ENCODE measurements at regions not wholly inside any gene's neighbourhood (a gene's known extent, or its start where the extent isn't known, plus 50 kb on each side); places are given as distances from the start of the nearest gene placed in this dataset.
A peak's percentile ranks its signal among the peaks of the same experiment; 100 is the strongest.

DNA sequence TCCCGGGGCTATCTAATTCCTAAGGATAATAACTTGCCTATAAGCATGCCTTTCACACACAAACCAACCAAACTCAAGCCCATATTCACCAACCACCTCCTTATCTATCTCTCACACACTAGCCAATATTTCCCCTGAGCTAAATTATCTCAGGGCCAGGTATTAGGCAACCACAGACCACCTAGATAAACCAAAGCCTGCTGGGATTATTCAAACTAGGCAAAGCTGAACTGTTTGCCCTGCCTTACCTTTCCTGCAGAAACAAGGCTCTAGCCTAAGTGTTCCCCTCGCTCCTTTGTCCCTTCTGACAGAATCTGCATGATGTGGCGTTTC lies 114.7 kb upstream of the EEA1 start:
- no peak for DNase-seq

DNA sequence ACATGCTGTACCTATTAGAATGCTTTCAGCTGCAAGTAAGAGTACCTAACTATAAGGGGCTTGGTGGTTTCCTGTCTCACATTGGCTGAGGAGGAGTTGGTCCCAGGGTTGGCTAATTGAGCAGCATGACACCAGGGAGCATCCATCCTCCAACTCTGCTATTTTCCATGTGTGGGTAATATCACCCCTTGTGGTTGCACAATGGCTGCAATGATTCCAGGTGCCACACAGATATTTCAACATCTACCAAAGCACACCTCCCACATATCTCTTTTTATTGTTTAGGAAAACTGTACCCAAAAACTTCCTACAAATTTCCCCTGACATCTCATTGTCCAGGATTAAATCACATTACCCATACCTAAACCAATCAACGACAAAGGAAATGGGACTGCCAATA lies 118.0 kb upstream of the EEA1 start:
- DNase-seq: no peak

DNA sequence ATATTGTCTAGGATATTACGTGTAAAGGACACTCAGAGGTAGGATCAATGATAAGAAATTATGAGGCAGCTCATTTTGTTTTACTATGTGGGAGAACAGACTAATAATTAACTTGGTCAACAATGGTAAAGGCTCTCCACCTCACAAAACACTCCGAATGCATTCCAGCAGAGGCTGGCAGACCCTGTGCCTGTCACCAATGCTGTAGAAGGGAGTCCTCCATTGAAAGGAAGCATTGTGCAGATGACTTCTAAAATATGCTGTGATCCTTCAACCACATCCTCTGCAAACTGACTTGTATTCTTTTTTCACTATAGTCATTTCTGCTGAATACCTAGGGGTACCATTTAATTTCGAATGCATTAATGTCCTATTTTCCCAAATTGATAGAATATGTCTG lies 119.6 kb upstream of the EEA1 start:
- DNase-seq: no peak

DNA sequence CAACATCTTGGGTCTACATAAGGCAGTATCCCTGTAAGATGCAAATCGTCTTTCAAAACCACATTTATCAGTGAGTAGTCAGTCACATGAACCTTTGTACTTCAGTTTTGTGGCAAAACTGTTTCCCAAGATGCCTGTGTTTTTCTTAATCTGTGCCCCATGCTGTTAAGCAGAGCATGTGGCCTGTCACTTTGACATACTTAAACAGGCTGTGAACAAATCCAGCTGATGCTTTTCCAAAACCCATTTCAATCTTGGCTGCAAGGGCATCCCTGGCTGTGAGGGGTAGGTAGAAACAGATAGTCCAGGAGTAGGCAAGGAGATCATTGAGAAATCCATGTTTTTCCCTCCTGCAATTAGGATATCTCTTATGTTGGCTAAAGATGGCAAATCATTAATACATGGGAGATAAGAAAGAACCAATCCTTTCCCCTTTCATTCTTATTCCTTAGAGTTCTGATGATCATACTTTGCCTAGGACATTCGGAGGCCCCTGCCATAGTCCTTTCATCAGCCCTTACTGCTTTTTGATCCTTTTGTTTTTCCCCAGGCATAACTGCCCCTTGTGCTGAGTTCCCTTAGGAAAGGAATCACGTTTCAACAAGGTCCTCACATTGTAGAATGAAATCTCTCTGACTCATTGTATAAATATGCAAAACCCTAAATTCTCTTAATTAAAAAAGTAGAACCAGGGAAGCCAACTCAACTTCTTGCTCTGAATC lies 121.1 kb upstream of the EEA1 start:
- DNase-seq: no peak

DNA sequence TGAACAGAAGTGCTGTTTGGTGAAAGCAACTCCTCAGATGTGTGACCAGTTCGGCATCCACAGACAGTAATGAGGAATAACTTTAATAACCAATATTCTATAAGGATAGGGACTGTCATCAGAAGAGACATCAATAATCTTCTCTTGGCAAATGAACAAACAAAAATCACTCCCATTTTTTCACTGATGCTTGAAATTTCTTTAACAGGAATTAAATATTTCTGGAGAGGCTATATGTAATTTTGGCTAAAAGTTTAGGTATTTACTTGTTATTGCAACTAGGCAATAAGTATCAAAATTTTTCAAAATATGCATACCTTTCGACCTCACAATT lies 121.6 kb upstream of the EEA1 start:
- DNase-seq: no peak

DNA sequence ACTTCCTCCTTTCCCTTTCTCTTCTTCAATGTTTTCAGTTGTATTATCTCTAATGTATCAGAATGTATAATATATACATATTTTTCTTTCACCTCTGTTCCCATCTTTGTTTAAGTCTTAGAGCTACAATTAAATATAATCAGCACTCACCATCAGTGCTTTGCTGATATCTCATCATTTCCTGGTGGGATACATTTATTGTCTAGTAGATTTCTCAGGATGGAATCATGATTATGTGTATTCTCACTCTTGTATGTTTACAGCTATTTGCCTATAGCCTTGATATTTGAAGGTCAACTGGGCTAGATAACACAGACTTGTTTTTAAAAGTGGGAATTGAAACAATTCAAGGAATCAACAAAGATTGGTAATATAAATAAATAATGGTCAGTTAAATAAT lies 124.9 kb upstream of the EEA1 start:
- DNase-seq: no peak

DNA sequence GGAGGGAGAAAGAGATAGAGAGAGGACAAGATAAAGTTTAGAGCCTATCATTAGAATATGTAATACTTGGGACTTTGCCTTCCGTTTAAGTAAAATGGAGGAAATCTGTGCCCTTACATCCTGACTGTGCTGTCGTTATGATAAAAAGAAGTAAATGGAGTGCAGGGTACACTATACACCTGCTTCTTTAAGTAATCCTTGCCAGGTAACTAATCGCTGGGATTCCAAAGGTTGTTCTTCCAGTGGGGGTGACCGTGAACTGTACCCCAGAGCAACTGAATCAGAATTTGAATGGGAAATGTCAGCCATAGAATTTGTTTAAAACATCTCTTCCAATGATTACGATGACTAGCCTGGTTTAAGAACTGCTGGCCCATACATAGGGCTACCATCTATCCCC lies 126.1 kb upstream of the EEA1 start:
- no peak for DNase-seq

DNA sequence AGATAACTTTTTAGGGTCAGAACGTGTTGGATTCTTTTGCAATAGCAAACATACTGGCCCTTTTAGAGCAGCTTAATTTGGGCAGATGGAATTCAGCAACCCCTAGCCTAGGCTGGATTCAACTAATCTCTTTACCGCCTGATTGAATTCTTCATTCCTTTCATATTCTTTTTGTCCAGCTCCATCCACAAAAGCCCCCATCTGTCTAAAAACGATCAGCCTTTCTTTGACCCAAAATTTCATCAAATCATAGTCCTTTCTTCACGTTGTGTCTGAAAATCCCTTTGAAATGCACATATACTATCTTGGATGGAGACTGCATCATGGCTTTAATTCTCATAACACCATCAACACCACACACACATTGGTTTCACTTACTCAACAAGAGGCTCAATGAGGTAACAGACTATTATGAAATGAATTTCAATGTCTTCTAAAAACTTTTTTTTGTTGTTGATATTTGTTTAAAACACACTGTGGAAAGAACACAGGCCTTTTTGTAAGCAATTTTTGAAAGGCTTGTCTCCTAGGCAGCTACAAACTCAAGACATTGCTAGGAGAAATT lies 128.0 kb upstream of the EEA1 start:
- DNase-seq: no peak

DNA sequence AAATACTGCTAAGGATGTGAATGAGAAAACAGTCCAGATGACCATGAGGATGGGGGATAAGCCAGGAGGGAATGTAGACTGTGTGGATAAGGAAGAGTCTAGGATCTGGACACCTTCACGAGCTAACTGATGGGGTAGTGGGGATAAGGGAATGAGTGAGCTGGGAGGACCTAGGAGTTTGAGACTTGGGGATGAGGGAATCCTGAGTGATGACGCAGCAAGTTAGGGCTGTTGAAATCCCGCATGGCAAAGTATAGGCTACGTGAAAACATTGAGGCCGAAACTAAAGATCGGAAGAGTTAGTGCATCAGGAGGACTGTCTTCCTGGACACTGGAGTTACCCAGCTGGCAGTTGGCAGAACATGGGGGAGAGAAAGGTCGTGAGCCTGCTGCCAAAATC lies 129.2 kb upstream of the EEA1 start:
- DNase-seq: no peak

DNA sequence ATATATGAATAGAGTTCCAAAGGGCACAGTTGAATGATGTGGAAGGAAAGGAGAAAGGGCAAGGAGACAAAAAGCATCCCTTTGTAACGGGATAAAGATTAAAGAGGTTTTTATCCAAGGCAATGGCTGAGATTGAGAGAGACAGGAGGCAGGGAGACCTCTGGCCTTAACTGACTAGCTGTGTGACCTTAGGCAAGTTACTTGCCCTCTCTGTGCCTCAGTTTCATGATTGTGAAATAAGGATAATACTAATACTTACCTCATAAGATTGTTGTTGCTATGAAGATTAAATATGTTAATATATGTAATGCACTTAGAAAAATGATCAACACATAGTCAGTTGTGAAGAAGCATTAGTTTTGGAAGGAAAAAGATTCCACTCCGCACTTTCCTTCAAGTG lies 130.2 kb upstream of the EEA1 start:
- no peak for DNase-seq

DNA sequence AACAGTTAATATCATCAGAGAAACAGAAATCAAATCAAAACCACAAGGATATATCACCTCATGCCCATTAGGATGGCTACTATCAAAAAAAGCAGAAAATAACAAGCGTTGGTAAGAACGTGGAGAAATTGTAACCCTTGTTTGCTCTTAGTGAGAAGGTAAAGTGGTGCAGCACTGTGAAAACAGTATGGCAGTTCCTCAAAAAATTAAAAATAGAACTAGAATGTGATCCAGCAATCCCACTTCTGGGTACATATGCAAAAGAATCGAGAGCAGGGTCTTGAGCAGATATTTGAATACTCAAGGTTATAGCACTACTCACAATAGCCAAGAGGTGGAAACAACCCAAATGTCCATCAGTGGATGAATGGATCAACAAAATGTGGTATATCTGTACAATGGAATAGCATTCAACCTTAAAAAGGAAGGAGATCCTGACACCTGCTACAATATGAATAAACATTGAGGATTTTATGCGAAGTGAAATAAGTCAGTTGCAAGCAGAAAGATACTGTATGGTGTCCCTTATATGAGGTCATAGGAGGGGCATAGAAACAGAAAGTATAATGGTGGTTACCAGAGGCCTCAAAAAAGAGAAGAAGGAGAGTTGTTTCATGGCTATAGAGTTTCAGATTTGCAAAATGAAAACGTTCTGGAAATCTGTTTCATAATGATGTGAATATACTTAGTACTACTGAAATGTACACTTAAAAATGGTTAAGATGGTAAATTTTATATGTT lies 131.0 kb upstream of the EEA1 start:
- DNase-seq: no peak

DNA sequence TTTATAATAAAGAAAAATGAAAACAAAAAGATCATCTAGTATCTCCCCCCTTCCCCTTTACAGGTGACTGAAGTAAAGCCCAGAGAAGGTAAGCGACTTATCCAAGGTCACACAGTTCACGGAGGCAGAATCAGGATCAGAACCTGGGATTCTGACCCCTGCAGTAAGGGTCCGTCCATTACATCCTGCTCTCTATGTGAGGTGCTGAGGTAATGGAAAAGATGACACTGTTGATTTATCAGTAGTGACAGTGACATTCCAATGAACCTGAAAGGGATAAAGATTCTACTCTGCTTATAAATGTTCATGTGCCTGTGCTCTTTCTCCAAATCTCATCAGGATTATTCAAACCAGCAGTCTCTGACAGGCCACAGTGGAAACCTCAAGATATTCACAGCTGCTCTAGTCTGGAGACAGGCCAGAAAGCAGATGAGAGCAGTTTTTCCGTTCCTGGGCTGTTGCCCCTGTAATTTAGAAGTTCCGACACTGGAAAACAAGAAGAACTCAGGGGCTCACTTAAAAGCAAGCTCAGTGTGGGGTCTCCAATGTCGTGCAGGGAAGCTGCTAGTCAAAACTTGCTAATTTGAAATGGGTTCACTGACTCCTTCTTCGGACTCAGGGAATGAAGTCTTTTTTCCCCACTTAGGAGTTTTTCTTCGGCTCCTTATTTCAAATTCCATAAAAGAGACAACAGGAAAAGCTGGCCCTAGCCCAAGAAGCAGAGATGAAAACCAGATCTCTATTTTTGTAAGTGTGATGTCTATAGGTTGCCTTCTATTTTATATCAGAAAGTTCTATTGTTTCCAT lies 131.8 kb upstream of the EEA1 start:
- DNase-seq: no peak

DNA sequence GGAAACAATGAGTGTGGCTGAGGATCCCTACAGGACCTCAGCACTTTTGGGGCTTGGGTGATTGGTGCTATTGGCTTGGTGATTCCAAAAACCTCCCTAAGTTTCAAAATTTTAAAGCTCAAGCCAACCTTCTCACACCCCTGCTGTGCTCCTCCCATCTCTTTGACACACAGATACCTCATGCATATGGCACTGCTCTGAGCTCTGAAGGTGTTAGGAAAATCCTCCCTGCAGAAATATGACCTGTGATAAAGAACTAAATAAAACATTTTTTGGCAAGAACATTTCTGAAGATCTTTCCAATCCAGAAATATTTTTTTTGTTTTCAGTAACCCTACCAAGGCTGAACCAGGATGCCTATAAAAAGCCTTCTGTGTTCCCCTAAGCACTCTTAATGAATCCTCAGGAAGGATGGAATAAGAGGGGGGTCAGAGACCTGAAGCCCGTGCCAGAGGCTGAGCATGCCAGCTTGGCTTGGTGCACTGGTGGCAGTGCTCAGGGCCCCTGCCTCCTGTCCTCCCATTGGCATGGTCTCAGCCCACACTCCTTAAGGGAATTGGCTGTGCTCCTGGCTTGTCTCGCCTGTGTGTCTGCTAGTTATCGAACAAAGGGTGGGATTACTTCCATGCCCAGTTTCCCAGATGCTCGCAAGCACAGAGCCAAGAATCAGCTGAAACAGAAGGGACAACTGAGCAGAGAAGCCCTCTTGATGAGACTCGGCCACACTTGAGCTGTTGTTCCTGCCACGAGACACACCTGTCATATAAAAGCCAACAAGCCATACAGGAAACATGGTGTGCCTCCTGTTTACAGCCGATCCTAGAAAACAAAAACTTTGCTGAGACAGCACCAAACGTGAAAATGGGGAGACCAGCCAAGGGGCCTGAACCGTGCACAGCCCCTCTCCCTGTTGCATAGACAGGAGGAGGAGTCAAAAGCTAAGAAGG lies 132.7 kb upstream of the EEA1 start:
- peak; percentile 21 for DNase-seq

DNA sequence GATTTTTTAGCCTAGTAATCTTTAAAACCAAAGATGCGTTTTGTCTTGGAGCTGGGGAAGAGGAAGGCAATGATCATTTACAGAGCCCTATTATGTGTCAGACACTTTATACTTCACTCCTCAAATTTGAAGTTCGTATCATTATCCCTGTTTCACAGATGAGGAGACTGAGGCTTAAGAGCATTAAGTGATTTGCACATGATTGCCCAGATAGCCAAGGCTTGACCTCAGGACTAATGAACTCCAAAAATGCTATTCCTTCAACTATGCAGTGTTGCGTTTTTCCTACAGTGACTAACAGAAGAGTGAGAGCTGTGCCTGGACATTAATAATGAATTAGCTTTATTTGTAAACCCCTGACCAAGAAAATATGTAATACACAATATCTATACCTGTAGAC lies 136.8 kb upstream of the EEA1 start:
- DNase-seq: no peak

DNA sequence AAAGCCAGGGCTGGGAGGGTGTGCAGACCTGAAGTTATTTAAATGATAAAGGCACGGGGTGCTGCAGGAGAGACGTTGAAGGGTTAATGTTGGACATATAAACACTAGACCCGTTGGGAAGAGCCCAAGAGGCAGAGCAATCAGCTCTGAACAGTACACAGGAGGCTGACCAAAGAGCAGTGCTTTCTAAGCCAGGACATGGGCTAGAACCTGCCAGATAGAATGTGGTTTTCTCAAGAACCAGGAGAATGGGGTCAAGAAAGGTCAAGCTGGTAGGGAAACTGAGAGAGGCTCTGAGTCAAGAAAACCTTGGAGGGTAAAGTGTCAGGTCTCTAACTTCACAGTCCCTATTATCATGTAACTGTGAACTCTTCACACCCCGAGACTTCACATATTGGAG lies 143.2 kb upstream of the EEA1 start:
- no peak for DNase-seq

DNA sequence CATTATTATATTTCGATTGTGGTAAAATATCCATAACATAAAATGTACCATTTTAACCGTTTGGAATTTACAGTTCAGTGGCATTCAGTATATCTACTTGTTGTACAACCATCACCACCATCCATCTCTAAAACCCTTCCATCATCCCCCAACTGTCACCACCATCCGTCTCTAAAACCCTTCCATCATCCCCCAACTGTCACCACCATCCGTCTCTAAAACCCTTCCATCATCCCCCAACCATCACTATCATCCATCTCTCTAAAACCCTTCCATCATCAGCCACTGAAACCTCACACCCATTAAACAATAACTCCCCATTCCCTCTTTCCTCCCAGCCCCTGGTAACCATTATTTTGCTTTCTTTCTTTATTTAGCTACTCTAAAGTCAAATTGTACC lies 144.2 kb upstream of the EEA1 start:
- DNase-seq: no peak

DNA sequence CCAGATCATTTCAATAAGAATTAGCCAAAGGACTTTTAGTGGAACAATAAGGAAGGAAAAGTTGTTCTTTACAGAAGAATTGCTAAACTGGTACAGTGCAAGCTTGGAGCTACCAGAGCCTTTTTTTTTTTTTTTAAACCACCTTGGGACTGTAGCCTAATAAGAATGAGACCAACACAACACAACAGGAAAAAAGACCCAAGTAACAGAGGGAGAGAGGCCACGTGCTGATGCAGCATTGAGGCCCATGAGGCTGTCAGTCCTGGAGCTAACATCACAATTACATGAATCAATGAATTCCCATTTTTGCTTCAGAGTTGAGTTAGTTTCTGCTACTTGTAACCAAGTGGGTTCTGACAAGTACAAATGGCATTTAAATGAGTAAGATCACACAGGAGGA lies 149.0 kb upstream of the EEA1 start:
- DNase-seq: no peak

DNA sequence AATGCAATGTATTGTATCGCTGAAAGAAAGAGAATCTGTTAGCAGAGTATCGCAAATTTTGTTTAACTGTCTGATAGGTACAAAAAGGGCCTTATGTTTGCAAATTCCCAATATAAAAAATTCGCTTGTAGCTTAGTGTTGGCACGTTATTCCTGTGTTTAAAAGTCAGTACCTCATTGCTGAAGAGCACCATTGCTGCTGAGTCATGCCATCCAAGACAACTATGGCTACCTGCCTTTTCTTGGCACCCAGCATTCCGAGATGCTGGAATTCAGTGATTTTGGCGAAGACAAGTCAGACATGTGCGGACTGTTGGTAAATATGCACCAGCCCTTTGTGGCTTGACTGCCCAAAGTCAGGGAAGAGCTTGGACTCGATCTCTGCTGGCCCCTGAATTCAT lies 149.5 kb upstream of the EEA1 start:
- DNase-seq: no peak

DNA sequence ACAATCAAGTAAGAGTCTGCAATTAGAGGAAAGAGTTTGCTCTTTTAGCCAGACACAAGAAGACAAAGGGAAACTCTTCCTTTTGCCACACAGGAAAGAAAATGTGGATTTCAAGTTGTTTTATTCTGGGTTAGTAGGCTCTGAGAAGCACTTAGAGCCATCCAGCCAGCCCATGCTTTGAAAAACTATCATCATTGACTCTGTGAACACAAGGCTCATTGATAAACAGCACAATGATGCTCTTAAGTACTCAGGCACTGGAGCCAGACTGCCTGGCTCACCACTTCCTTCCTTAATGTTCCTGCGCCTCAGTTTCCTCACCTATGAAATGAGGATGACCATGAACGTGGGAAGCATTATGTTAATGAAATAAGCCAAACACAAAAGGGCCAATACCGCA lies 150.2 kb upstream of the EEA1 start:
- no peak for DNase-seq

DNA sequence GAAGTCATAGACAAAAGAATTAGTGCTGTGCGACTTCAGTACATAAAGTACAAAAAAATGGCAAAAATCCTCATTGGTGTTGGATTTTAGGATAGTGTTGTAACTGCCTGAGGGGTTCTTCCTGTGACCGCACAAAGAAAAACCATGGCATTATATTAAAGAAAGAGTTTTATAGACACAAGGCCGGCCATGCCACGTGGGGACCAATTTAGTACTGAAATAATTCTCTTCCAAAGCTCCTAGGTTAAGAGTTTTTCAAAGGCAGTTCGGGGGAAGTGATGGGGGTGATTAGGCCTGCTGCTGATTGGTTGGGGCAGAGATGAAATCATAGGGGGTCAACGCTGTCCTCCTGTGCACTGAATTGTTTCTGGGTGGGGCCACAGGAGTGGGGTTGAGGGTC lies 150.9 kb upstream of the EEA1 start:
- DNase-seq: no peak

DNA sequence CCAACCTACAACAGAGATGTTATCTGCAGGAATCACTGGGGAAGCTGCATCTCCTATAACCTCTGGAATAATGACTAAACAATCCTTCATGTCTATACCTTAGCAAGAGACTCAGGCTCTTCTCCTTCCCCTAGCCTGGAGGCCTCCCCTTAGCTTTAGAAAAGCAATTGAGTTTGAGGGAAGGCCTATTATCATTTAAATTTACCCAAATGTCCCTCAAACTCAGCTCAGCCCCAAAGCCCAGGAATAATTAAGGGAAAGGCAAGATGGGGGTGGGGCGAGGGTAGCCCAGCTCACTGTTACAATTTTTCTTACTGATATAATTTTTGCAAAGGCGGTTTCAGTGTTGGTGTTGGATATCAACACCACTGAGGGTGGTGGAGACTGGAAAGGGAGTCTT lies 151.4 kb upstream of the EEA1 start:
- DNase-seq: no peak

DNA sequence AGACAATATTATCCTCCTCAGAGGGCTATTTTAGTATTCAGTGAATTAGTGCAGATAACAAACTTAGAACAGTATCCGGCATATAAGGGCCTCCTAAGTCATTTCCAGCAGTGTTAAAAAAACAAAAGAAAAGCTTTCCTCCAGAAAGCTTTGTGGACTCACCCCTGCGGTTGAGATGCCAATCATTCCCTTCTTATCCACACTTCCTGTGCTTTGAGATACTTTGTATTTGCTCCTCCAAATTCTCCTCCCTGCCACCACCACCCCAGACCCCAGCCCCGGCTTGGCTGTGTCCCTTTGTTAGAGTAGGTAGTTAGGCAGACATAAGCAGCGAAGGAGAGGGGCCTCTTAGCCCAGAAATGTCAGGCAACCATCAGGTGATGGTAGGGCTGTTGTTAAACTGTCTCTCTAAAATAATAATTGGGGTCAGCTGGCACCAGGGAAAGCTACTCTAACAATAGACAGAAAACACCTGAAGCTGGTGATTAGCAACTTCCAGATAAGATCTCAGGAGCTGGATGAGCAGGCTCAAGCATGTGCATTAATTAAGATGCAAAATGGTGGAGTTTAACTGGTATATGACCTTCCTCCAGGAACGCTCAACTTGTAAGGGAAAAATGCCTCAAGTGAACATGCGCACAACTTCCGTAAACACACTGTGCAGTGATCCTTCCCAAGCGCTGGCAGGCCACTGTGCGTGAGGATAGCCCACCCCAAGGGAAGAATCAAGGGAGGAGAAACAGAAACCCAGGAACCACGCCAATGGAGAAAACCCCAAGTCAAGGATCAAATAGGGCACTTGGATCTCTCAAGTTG lies 152.1 kb upstream of the EEA1 start:
- DNase-seq: no peak
